IPS DF 6.9 (cell line): ENCODE measurements at regions not wholly inside any gene's neighbourhood (a gene's known extent, or its start where the extent isn't known, plus 50 kb on each side); places are given as distances from the start of the nearest gene placed in this dataset.

Source experiments
- DNase-seq: peaks from one replicate; pipeline ENCODE4 v3.0.0-alpha.2; 2013; ENCODE audit warnings: low read depth, low spot score
- H3K27ac ChIP-seq: one replicate; pipeline ENCODE4 v1.5.1; 2013; ENCODE audit warnings: low read length, control low read depth
- H3K27me3 ChIP-seq: 2 replicates; pipeline ENCODE4 v1.6.1; 2013; ENCODE audit warnings: mild to moderate bottlenecking, low read length; ENCODE audit not compliant: control insufficient read depth, insufficient read depth
- H3K36me3 ChIP-seq: 2 replicates; pipeline ENCODE4 v1.6.1; 2013; ENCODE audit warnings: low read length; ENCODE audit not compliant: control insufficient read depth, insufficient read depth
- H3K4me1 ChIP-seq: 2 replicates; pipeline ENCODE4 v1.6.1; 2013; ENCODE audit warnings: low read length; ENCODE audit not compliant: control insufficient read depth, insufficient read depth
- H3K4me3 ChIP-seq: 2 replicates; pipeline ENCODE4 v1.5.1; 2013; ENCODE audit warnings: mild to moderate bottlenecking, low read length
- H3K9me3 ChIP-seq: 2 replicates; pipeline ENCODE4 v1.6.1; 2013; ENCODE audit warnings: low read length, inconsistent platforms; ENCODE audit not compliant: control insufficient read depth, insufficient read depth
- WGBS: extraction: QIAGEN DNeasy Blood & Tissue Kit; methylation state at CpG from one replicate; pipeline ENCODE4 v1.1.7; 2013; ENCODE audit warnings: mixed read lengths, missing lambda C conversion rate; ENCODE audit not compliant: insufficient read length, insufficient coverage; 5-methylcytosine and 5-hydroxymethylcytosine counted together

DNA sequence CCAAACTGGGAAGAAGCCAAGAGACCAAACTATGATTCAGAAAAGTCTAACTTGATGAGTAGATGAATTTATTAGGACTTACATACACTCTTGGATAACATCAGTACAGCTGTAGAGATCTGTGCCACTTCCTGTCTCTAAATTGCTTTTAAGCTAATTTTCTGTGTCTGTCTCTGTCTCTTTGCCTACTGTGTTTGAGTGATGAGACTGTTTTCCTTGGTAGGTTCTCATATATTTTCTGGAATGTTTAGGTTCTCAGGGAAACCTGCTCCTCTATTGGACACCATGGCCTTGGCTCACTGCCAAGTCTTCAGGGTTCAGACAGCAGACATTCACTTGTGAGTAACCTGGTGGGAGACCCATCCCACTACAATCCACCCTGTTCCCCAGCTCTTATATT is 103.5 kb upstream of the KIF2B start:
- no peak overlapping the region for H3K27ac ChIP-seq
- H3K9me3 ChIP-seq = no peaks in the 10 kb centered on the region
- H3K36me3 ChIP-seq = no peaks in the 10 kb centered on the region
- H3K4me3 ChIP-seq = no peak overlapping the region
- H3K4me1 ChIP-seq = no peaks in the 10 kb centered on the region
- no peak for DNase-seq
- H3K27me3 ChIP-seq = no peaks in the 10 kb centered on the region

DNA sequence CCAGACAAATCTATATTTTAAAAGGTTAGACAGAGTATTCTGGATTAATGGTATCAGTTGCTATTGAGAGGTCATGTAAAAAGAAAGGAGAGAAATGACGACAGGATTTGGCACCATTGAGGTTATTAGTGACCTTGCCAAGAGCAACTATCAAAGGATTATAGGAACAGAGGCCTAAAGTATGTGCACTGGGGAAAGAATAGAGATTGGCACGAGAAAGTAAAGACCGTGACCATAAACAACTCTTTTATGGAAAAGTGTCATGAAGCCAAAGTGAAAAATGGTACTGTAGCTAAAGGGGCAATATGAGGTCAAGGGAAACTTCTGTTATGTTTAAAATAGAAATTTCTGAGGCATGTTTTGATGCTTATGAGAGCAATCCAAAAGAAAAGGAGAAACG is 115.2 kb upstream of the KIF2B start:
- no peaks in the 10 kb centered on the region for H3K27me3 ChIP-seq
- H3K4me3 ChIP-seq = no peak overlapping the region
- H3K36me3 ChIP-seq = no peaks in the 10 kb centered on the region
- DNase-seq = no peak
- no peaks in the 10 kb centered on the region for H3K9me3 ChIP-seq
- WGBS = no CpG with 5 or more reads among the region's 4 CpGs
- H3K27ac ChIP-seq = no peak overlapping the region
- H3K4me1 ChIP-seq = no peaks in the 10 kb centered on the region

DNA sequence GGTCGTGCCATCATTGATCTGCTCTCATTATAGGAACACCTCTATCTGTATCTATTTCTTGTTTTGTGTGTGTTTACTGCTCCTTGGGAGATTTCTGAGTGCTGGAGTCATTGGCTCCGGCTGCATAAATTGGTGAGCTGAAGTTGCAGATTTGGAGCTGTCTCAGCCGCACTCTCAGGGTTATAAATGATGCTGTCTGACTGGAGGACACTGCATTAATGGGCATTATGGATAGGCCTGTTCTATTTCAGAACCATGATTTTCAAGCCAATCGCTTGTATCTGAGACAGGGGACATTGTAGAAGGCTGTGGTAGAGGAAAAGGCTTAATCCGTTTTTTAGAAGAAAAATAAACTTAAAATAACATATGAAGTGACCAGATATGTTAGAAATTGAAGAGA is 126.4 kb upstream of the KIF2B start:
- no peak for DNase-seq
- Histone ChIP-seq H3K27ac (no peak overlapping the region), H3K4me3 (no peak overlapping the region), H3K4me1 (no peaks in the 10 kb centered on the region), H3K9me3 (no peaks in the 10 kb centered on the region), H3K36me3 (no peaks in the 10 kb centered on the region), H3K27me3 (no peaks in the 10 kb centered on the region)
- no CpG with 5 or more reads among the region's 5 CpGs for WGBS

DNA sequence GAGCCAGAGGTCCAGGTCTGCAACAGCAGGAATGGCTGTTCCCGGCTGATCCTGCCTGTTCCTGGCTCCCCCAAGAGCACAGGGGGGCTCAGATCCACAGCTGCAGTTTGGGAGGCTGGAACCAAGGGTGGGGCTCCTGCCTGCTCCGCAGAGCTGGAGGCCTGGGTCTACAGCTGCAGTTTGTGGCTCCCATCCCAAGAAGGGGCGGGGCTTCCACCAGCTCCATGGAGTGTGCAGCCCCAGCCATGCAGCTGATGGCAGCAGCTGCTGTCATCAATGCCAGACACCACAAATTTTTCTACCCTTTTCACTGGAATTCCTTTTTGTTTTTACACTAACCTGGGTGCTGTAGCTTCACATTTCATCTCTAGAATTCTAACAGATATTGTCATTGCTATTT is 135.4 kb upstream of the KIF2B start:
- H3K9me3 ChIP-seq = no peaks in the 10 kb centered on the region
- H3K4me1 ChIP-seq = no peaks in the 10 kb centered on the region
- H3K4me3 ChIP-seq = no peak overlapping the region
- no peak overlapping the region for H3K27ac ChIP-seq
- H3K36me3 ChIP-seq = no peaks in the 10 kb centered on the region; the same call in 1 of the 2 replicates
- DNase-seq = no peak
- no peaks in the 10 kb centered on the region for H3K27me3 ChIP-seq
- WGBS = no CpG with 5 or more reads among the region's 3 CpGs

DNA sequence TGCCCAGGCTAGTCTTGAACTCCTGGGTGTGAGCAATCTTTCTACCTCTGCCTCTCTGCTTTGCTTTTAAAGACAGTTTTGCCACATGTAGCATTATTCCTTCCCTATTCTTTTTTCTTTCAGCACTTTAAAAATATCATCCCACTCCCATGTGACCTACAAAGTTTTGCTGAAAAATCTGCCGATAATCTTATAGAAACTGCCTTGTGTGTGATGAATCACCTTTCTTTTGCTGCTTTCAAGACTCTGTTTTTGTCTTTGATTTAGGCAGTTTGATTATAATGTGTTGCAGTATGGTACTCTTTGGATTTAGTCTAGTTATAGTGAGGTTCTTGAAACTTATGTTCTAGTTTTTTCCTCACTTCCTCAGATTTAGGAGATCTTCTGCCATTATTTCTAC is 142.0 kb upstream of the KIF2B start:
- DNase-seq = no peak
- H3K4me3 ChIP-seq = no peak overlapping the region
- no peaks in the 10 kb centered on the region for H3K36me3 ChIP-seq
- H3K27ac ChIP-seq = no peak overlapping the region
- H3K4me1 ChIP-seq = no peaks in the 10 kb centered on the region
- no peaks in the 10 kb centered on the region for H3K9me3 ChIP-seq
- no CpG with 5 or more reads among the region's 1 CpG for WGBS
- H3K27me3 ChIP-seq = no peaks in the 10 kb centered on the region

DNA sequence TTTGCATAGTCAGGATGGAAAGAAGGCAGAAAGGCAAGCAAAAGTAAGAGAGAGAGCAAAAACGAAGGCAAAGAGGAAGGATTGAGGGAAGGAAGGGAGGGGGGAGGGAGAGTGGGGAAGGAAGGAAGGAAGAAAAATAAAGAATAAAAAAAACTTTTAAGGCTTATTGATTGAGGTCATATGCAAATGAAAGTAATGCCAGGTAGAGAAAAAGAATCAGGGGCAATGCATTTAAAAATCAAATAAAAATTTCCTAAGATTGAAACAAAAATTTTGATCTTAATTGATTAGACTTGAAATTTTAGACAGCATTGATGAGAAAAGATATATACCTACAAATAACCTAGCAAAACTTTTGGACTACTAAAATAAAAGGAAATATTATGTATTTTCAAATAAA is 153.9 kb upstream of the KIF2B start:
- no peaks in the 10 kb centered on the region for H3K4me1 ChIP-seq
- no peak for DNase-seq
- no peaks in the 10 kb centered on the region; the same call in 1 of the 2 replicates for H3K27me3 ChIP-seq
- H3K4me3 ChIP-seq = no peak overlapping the region
- no peaks in the 10 kb centered on the region; the same call in 1 of the 2 replicates for H3K9me3 ChIP-seq
- H3K36me3 ChIP-seq = no peaks in the 10 kb centered on the region
- WGBS = 100% methylated on average over 1 of the region's 1 CpG
- H3K27ac ChIP-seq = no peak overlapping the region

DNA sequence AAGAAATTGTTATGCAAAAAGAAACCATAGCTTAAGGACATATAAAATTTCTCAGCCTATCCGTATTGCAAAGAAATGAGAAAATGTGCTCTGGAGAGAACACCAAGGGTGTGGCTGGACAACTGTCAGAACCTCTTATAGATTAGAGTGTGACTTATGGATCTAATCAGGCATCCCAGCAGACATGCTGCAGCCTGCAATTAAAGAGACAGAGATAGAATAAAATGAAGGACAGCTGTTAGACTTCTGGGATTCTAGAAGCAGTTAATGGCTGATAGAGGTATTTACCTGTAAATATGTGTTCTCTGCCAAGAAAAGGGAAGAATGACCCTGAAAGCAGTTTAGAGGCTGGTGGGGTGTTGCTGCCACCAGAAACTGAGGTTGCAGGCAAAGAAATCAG is 160.1 kb upstream of the KIF2B start:
- Histone ChIP-seq H3K27ac (no peak overlapping the region), H3K4me3 (no peak overlapping the region), H3K36me3 (no peaks in the 10 kb centered on the region), H3K9me3 (no peaks in the 10 kb centered on the region; the same call in 1 of the 2 replicates), H3K27me3 (no peaks in the 10 kb centered on the region), H3K4me1 (no peaks in the 10 kb centered on the region)
- DNase-seq = no peak
- WGBS = no CpG with 5 or more reads among the region's 1 CpG

DNA sequence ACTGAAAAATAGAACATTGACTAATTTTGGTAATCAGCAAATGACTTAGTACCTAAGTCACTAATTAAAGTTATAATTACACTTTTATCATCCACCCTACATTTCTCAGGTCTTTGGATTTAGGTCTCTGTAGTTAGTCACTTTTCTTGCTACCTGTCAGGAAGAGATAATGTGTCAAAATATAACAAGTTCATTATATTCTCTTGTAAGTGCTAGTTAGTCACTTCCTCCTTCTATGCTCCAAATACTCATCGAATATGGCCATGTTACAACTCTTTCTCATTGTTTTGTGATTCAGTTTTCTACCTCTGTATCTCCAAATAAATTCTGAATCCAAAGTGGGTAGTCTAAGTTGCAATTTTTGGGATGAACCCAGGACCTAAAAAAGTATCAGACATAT is 163.5 kb upstream of the KIF2B start:
- no CpG with 5 or more reads among the region's 1 CpG for WGBS
- no peaks in the 10 kb centered on the region for H3K27me3 ChIP-seq
- no peaks in the 10 kb centered on the region for H3K36me3 ChIP-seq
- H3K9me3 ChIP-seq = no peaks in the 10 kb centered on the region
- no peak overlapping the region for H3K4me3 ChIP-seq
- no peak overlapping the region for H3K27ac ChIP-seq
- H3K4me1 ChIP-seq = no peaks in the 10 kb centered on the region
- no peak for DNase-seq

DNA sequence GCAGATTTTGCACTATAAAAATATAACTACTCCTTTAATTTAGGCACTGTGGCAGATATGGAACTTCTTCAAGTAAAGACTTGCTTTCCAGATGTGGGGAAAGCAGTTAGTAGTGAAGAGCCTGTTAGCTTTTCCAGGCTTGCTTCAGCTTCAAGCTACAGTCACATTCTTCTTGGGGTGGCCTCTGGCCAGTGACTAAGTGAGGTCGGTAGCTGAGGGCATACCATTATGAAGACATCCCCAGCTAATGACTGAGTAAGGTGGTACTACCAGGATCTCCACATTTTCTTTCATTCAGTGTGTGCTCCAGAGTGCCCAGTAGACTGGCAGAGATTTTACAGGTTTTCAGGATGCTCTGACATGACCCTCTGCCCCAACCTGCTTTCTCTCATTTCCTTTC is 167.1 kb upstream of the KIF2B start:
- H3K4me1 ChIP-seq = no peaks in the 10 kb centered on the region
- H3K4me3 ChIP-seq = no peak overlapping the region
- no peak for DNase-seq
- no peak overlapping the region for H3K27ac ChIP-seq
- no peaks in the 10 kb centered on the region for H3K9me3 ChIP-seq
- no CpG with 5 or more reads among the region's 1 CpG for WGBS
- H3K36me3 ChIP-seq = no peaks in the 10 kb centered on the region
- H3K27me3 ChIP-seq = no peaks in the 10 kb centered on the region

DNA sequence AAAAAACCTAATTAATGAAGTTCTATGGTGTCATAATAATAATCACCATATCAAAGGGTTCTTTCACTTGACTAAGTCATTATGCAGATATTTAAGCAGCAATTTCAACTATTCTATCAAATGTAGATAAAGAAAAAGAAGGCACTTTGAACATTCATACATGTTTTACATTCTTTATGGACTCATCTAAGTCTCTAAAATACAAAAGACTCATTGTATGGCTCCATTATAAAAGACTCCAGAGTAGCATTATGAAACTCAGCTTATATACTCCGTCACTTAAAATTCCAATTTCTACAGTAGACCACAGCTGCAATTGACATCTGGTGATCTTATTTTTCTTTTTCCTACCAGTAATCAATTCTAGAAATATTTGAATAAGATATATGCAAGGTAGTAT is 173.5 kb upstream of the KIF2B start:
- no peaks in the 10 kb centered on the region for H3K27me3 ChIP-seq
- DNase-seq = no peak
- WGBS = no CpG with 5 or more reads among the region's 1 CpG
- H3K9me3 ChIP-seq = no peaks in the 10 kb centered on the region
- H3K4me1 ChIP-seq = no peaks in the 10 kb centered on the region
- no peak overlapping the region for H3K27ac ChIP-seq
- H3K4me3 ChIP-seq = no peak overlapping the region
- H3K36me3 ChIP-seq = no peaks in the 10 kb centered on the region

DNA sequence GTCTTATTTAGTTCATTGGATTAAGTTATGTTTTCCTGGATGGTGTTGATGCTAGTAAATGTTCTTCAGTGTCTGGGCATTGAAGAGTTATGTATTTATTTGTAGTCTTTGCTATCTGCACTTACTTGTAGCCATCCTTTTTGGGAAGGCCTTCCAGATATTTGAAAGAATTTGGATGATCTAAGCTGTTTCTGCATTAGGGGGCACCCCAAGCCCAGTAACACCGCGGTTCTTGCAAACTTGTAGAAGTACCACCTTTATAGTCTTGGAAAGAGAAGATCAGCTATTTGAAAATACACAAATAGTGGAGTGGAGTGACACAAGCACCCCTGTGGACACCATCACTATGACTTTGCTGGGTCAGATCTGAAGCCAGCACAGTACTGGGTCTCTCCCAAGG is 175.9 kb upstream of the KIF2B start:
- no peaks in the 10 kb centered on the region for H3K4me1 ChIP-seq
- WGBS = no CpG with 5 or more reads among the region's 2 CpGs
- DNase-seq = no peak
- H3K27me3 ChIP-seq = no peaks in the 10 kb centered on the region
- no peak overlapping the region for H3K27ac ChIP-seq
- H3K4me3 ChIP-seq = no peak overlapping the region
- H3K36me3 ChIP-seq = no peaks in the 10 kb centered on the region
- H3K9me3 ChIP-seq = no peaks in the 10 kb centered on the region
